ENCODE measurements at regions not wholly inside any gene's neighbourhood (a gene's known extent, or its start where the extent isn't known, plus 50 kb on each side); places are given as distances from the start of the nearest gene placed in this dataset.

- H3K27ac ChIP-seq: no peak overlapping the region
- CTCF ChIA-PET: interaction anchor here (0.6 to 0.7 kb wide), 3 partner anchors 49 to 697 kb away, joined by 3 to 6 read pairs (median 3); no protein-coding TSS in a partner anchor
- POLR2A ChIA-PET (ENCODE audit: low non-redundant PET): interaction anchor here (0.6 kb wide), 1 partner anchor 262 kb away, joined by 3 read pairs; no protein-coding TSS in a partner anchor
- no peak for DNase-seq (ENCODE audit: low spot score)
- TF ChIP-seq CTCF (conservative IDR thresholded peaks at IDR 0.05; ENCODE audit: low read depth): no peak
Measured at GRCh38 chr7:66864294-66864693, 56.7 kb upstream of the TMEM248 start.

- no peak overlapping the region for H3K27ac ChIP-seq
- DNase-seq (ENCODE audit: low spot score): no peak
- POLR2A ChIA-PET (ENCODE audit: low non-redundant PET): no interaction called here
- TF ChIP-seq CTCF (conservative IDR thresholded peaks at IDR 0.05; ENCODE audit: low read depth): no peak
- CTCF ChIA-PET: no interaction called here
Measured at GRCh38 chr7:66865290-66865864, 55.6 kb upstream of the TMEM248 start.

DNA sequence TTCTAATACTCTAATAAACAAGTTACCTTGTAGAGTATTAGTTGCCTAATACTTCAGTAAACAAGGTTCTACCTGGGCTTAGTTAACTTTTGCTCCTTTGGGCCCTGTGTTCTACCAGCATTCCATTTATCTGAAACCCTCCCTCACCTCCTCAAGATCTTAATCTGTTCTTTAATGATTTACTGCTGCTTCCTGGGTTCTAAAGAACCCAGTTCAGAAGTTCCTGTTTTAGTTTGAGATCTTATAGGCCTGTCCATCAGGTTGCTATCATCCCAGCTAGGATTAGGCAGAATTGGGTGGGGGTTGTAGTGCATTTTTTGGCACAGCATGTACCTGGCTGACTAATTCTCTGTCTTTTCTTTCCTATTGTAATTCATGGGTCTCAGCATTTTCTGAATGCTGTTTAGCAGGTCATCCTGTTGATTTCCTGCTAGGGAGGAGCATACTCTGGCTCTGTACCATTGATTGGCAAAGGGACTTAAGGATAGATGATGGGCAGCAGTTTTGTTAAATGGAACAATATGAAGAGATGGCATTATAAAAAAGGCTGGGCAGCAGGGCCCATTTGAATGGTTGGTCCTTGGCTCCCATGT is 53.7 kb upstream of the TMEM248 start:
- ChIA-PET POLR2A (ENCODE audit: low non-redundant PET) (no interaction called here), CTCF (no interaction called here)
- DNase-seq (ENCODE audit: low spot score): peak; percentile 2
- TF ChIP-seq CTCF (conservative IDR thresholded peaks at IDR 0.05; ENCODE audit: low read depth): no peak
- H3K27ac ChIP-seq: no peak overlapping the region

DNA sequence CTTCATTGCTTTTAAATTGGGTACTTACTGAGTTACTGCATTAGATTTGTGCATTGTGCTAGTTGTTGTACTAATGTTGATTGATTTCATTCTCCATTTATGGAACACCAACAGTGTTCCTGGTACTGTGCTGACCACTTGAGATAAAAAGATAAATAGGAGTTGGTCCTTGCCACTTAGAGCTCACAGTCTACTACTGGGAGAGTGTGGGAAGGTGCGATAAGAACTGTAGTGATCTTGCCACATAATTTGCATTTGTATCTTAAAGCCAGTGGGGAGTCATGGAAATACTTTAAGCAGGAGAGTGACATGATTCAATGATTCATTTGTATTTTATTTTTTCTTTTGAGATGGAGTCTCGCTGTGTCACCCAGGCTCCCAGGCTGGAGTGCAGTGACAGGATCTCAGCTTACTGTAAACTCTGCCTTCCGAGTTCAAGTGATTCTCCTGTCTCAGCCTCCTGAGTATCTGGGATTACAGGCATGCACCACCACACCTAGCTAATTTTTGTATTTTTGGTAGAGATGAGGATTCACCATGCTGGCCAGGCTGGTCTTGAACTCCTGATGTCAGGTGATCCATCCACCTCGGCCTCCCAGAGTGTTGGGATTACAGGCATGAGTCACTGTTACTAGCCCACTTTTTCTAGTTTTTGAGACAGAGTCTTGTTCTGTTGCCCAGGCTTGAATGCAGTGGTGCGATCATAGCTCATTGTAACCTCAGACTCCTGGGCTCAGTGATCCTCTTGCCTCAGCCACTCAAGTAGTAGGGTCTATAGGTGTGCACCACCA is 51.2 kb upstream of the TMEM248 start:
- no peak for DNase-seq (ENCODE audit: low spot score)
- ChIA-PET CTCF (no interaction called here), POLR2A (ENCODE audit: low non-redundant PET) (no interaction called here)
- TF ChIP-seq CTCF (conservative IDR thresholded peaks at IDR 0.05; ENCODE audit: low read depth): no peak
- peak overlapping the region; percentile 7; the same call in 1 of the 2 replicates for H3K27ac ChIP-seq

DNA sequence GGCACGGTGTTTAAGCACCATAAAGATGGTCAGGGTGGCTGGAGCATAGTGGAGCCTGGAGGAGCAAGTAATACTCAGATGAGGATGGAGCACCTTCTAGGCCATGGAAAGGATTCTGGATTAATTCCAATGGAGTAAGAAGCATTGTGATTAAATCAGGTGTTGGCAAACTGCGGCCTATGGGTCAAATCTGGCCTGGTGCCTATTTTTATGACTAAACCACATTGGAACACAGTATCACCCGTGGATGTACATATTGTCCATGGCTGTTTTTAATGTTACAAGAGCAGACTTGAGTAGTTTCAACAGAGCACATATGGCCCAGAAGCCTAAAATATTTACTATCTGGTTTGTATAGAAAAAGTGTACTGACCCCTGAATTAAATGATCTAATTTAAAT is 49.9 kb upstream of the TMEM248 start:
- peak; percentile 39 for DNase-seq (ENCODE audit: low spot score)
- CTCF ChIA-PET: no interaction called here
- H3K27ac ChIP-seq: peak overlapping the region; percentile 60; the same call in 1 of the 2 replicates
- no peak for TF ChIP-seq CTCF (conservative IDR thresholded peaks at IDR 0.05; ENCODE audit: low read depth)
- POLR2A ChIA-PET (ENCODE audit: low non-redundant PET): no interaction called here

Data from RWPE1 (cell line).